HEK293 (cell line): ENCODE measurements at regions not wholly inside any gene's neighbourhood (a gene's known extent, or its start where the extent isn't known, plus 50 kb on each side); places are given as distances from the start of the nearest gene placed in this dataset.

ENCODE experiments used
- CTCF ChIA-PET: fragments of 350-600 bp; formaldehyde crosslinking; extraction: SDS; loops from one replicate; lab custom pipeline; 2021; ENCODE audit warnings: antibody characterized with exemption; lab: Yijun Ruan, JAX
- POLR2A ChIA-PET: fragments of 300-600 bp; formaldehyde crosslinking; extraction: SDS; loops from one replicate; lab custom pipeline; 2020; ENCODE audit warnings: antibody characterized with exemption, inconsistent platforms; lab: Yijun Ruan, JAX
- H3K27ac ChIP-seq: fragments of 200-500 bp; sonication (Bioruptor generic); 2 replicates; pipeline ENCODE4 v1.5.1; 2014; ENCODE audit warnings: low read depth, low read length, control low read depth, inconsistent platforms; ENCODE audit errors: extremely low read depth
- H3K36me3 ChIP-seq, 2 experiments: fragments of 200-500 bp in 1 of 2; sonication (Bioruptor generic) in 1 of 2; 1 replicate in 1 of 2; 2 replicates in 1 of 2; pipeline ENCODE4 v1.5.1; 2014 to 2017; ENCODE audit warnings: inconsistent platforms in 2 of 2, low read length in 2 of 2; ENCODE audit not compliant: control insufficient read depth in 2 of 2, insufficient read depth in 1 of 2
- H3K4me1 ChIP-seq: fragments of 200-500 bp; sonication (Bioruptor generic); 2 replicates; pipeline ENCODE4 v1.5.1; 2014; ENCODE audit warnings: mild to moderate bottlenecking, low read length, inconsistent platforms; ENCODE audit not compliant: control insufficient read depth, insufficient read depth
- H3K4me3 ChIP-seq: 2 replicates; pipeline ENCODE4 v1.5.1; 2011; ENCODE audit warnings: low read depth, mild to moderate bottlenecking, control low read depth, low read length, moderate library complexity
- H3K9me3 ChIP-seq: fragments of 200-500 bp; sonication (Bioruptor generic); 2 replicates; pipeline ENCODE4 v1.5.1; 2014; ENCODE audit warnings: low read depth, low read length, inconsistent platforms; ENCODE audit not compliant: control insufficient read depth, insufficient read depth
- GLIS1 ChIP-seq: fragments of 450-650 bp; formaldehyde crosslinking; IDR thresholded peaks from 2 replicates; pipeline ENCODE4 v1.5.1; 2016; ENCODE audit warnings: missing biosample characterization, missing genetic modification characterization
- HOXA7 ChIP-seq: sonication (generic); formaldehyde crosslinking; IDR thresholded peaks from 2 replicates; pipeline ENCODE4 v1.8.1; 2022; ENCODE audit warnings: missing genetic modification reagents, borderline replicate concordance
- KLF10 ChIP-seq: fragments of 450-650 bp; IDR thresholded peaks from 2 replicates; pipeline ENCODE4 v1.5.1; 2018; ENCODE audit warnings: missing biosample characterization, mild to moderate bottlenecking, missing genetic modification characterization
- KLF16 ChIP-seq: fragments of 450-650 bp; formaldehyde crosslinking; IDR thresholded peaks from 2 replicates; pipeline ENCODE4 v1.5.1; 2017; ENCODE audit warnings: missing biosample characterization, missing genetic modification characterization
- OVOL3 ChIP-seq: fragments of 450-650 bp; formaldehyde crosslinking; IDR thresholded peaks from 2 replicates; pipeline ENCODE4 v1.5.1; 2016; ENCODE audit warnings: missing biosample characterization, missing genetic modification characterization
- PATZ1 ChIP-seq: fragments of 450-650 bp; formaldehyde crosslinking; IDR thresholded peaks from 2 replicates; pipeline ENCODE4 v1.5.1; 2016; ENCODE audit warnings: missing biosample characterization, missing genetic modification characterization
- PBX3 ChIP-seq: sonication (generic); formaldehyde crosslinking; IDR thresholded peaks from 2 replicates; pipeline ENCODE4 v1.8.1; 2022; ENCODE audit warnings: mild to moderate bottlenecking, moderate library complexity, missing genetic modification reagents
- RBAK ChIP-seq: fragments of 450-650 bp; formaldehyde crosslinking; IDR thresholded peaks from 2 replicates; pipeline ENCODE4 v1.5.1; 2016; ENCODE audit warnings: missing biosample characterization, missing genetic modification characterization
- ZBTB21 ChIP-seq: fragments of 450-650 bp; formaldehyde crosslinking; IDR thresholded peaks from 2 replicates; pipeline ENCODE4 v1.5.1; 2017; ENCODE audit warnings: missing biosample characterization, missing genetic modification characterization
- ZFP69B ChIP-seq: fragments of 450-650 bp; formaldehyde crosslinking; IDR thresholded peaks from 2 replicates; pipeline ENCODE4 v1.5.1; 2016; ENCODE audit warnings: missing biosample characterization, missing genetic modification characterization
- ZNF175 ChIP-seq: fragments of 450-650 bp; formaldehyde crosslinking; IDR thresholded peaks from 2 replicates; pipeline ENCODE4 v1.5.1; 2016; ENCODE audit warnings: missing biosample characterization, missing genetic modification characterization
- ZNF184 ChIP-seq: fragments of 450-650 bp; IDR thresholded peaks from 2 replicates; pipeline ENCODE4 v1.5.1; 2018; ENCODE audit warnings: missing biosample characterization, mild to moderate bottlenecking, missing genetic modification characterization
- ZNF211 ChIP-seq: fragments of 450-650 bp; formaldehyde crosslinking; IDR thresholded peaks from 2 replicates; pipeline ENCODE4 v1.5.1; 2016; ENCODE audit warnings: low read depth, missing biosample characterization, missing genetic modification characterization
- ZNF214 ChIP-seq: fragments of 450-650 bp; formaldehyde crosslinking; IDR thresholded peaks from 2 replicates; pipeline ENCODE4 v1.5.1; 2017; ENCODE audit warnings: missing biosample characterization, mild to moderate bottlenecking, missing genetic modification characterization, borderline replicate concordance
- ZNF341 ChIP-seq: fragments of 450-650 bp; formaldehyde crosslinking; IDR thresholded peaks from 2 replicates; pipeline ENCODE4; 2016; ENCODE audit warnings: low read depth, missing biosample characterization, missing genetic modification characterization
- ZNF354C ChIP-seq: fragments of 450-650 bp; formaldehyde crosslinking; IDR thresholded peaks from 2 replicates; pipeline ENCODE4 v1.5.1; 2016; ENCODE audit warnings: missing biosample characterization, missing genetic modification characterization, low read depth, borderline replicate concordance
- ZNF366 ChIP-seq: fragments of 450-650 bp; formaldehyde crosslinking; conservative IDR thresholded peaks from 2 replicates; pipeline ENCODE4 v1.5.1; 2016; ENCODE audit warnings: missing biosample characterization, missing genetic modification characterization
- ZNF391 ChIP-seq: fragments of 450-650 bp; formaldehyde crosslinking; IDR thresholded peaks from 2 replicates; pipeline ENCODE4 v1.5.1; 2016; ENCODE audit warnings: low read depth, missing biosample characterization, missing genetic modification characterization, borderline replicate concordance
- ZNF426 ChIP-seq: fragments of 450-650 bp; formaldehyde crosslinking; IDR thresholded peaks from 2 replicates; pipeline ENCODE4 v1.5.1; 2017; ENCODE audit warnings: missing biosample characterization, missing genetic modification characterization, mild to moderate bottlenecking, inconsistent platforms, moderate library complexity
- ZNF501 ChIP-seq: fragments of 450-650 bp; formaldehyde crosslinking; IDR thresholded peaks from 2 replicates; pipeline ENCODE4 v1.5.1; 2016; ENCODE audit warnings: missing biosample characterization, missing genetic modification characterization
- ZNF629 ChIP-seq: fragments of 450-650 bp; formaldehyde crosslinking; IDR thresholded peaks from 2 replicates; pipeline ENCODE4 v1.5.1; 2017; ENCODE audit warnings: missing biosample characterization, missing genetic modification characterization
- ZNF654 ChIP-seq: fragments of 450-650 bp; formaldehyde crosslinking; IDR thresholded peaks from 2 replicates; pipeline ENCODE4 v1.5.1; 2016; ENCODE audit warnings: low read depth, missing biosample characterization, missing genetic modification characterization
- ZNF660 ChIP-seq: fragments of 450-650 bp; IDR thresholded peaks from 2 replicates; pipeline ENCODE4 v1.5.1; 2018; ENCODE audit warnings: missing biosample characterization, mild to moderate bottlenecking, missing genetic modification characterization
- ZNF692 ChIP-seq: fragments of 450-650 bp; formaldehyde crosslinking; IDR thresholded peaks from 2 replicates; pipeline ENCODE4 v1.5.1; 2016; ENCODE audit warnings: missing biosample characterization, missing genetic modification characterization
- ZNF777 ChIP-seq: fragments of 450-650 bp; formaldehyde crosslinking; IDR thresholded peaks from 2 replicates; pipeline ENCODE4 v1.5.1; 2017; ENCODE audit warnings: missing biosample characterization, missing genetic modification characterization, borderline replicate concordance
- ZNF785 ChIP-seq: fragments of 450-650 bp; formaldehyde crosslinking; IDR thresholded peaks from 2 replicates; pipeline ENCODE4 v1.5.1; 2016; ENCODE audit warnings: missing biosample characterization, missing genetic modification characterization
- ZNF837 ChIP-seq: fragments of 450-650 bp; formaldehyde crosslinking; IDR thresholded peaks from 2 replicates; pipeline ENCODE4 v1.5.1; 2016; ENCODE audit warnings: missing biosample characterization, missing genetic modification characterization
- ZSCAN23 ChIP-seq: fragments of 450-650 bp; formaldehyde crosslinking; IDR thresholded peaks from 2 replicates; pipeline ENCODE4 v1.5.1; 2016; ENCODE audit warnings: missing biosample characterization, missing genetic modification characterization
- ZSCAN5A ChIP-seq: fragments of 450-650 bp; formaldehyde crosslinking; IDR thresholded peaks from 2 replicates; pipeline ENCODE4 v1.5.1; 2016; ENCODE audit warnings: missing biosample characterization, missing genetic modification characterization
- TF ChIP-seq, protein P1 (sequence below): fragments of 450-650 bp; formaldehyde crosslinking; IDR thresholded peaks from 2 replicates; pipeline ENCODE4 v1.5.0; 2017; ENCODE audit warnings: missing biosample characterization, missing genetic modification characterization, borderline replicate concordance

- no peak for TF ChIP-seq ZNF692
- TF ChIP-seq ZNF660 (tag by site-specific recombination), result no peak
- no peak for TF ChIP-seq RBAK
- no peak for TF ChIP-seq ZNF501 (tag by site-specific recombination)
- no peak for TF ChIP-seq PATZ1
- TF ChIP-seq ZNF654 (tag by site-specific recombination), result no peak
- no peak for TF ChIP-seq OVOL3 (tag by site-specific recombination)
- no peak for TF ChIP-seq GLIS1 (tag by site-specific recombination)
- TF ChIP-seq HOXA7, result no peak
- TF ChIP-seq ZNF785 (tag by site-specific recombination), result no peak
- no peak for TF ChIP-seq ZSCAN5A (tag by site-specific recombination)
- no peak for TF ChIP-seq ZNF211
- no peak for TF ChIP-seq ZNF426 (tag by site-specific recombination)
- TF ChIP-seq ZNF341 (tag by site-specific recombination), result no peak
- TF ChIP-seq KLF10 (tag by site-specific recombination), result no peak
- TF ChIP-seq ZNF629 (tag by site-specific recombination), result no peak
- no peak for TF ChIP-seq ZNF837 (tag by site-specific recombination)
- TF ChIP-seq ZFP69B (tag by site-specific recombination), result no peak
- no peak for TF ChIP-seq PBX3
- no peak for TF ChIP-seq ZNF354C (tag by site-specific recombination)
- TF ChIP-seq, all 188 proteins: peak for 0
- ChIA-PET CTCF (no interaction called here), POLR2A (no interaction called here)
- Histone ChIP-seq H3K27ac (no peak overlapping the region), H3K36me3 (no peaks in the 10 kb centered on the region), H3K9me3 (no peaks in the 10 kb centered on the region), H3K4me3 (no peak overlapping the region), H3K4me1 (no peaks in the 10 kb centered on the region)
Measured at GRCh38 chr3:145333931-145334330, 827.1 kb downstream of the PLOD2 start.

DNA sequence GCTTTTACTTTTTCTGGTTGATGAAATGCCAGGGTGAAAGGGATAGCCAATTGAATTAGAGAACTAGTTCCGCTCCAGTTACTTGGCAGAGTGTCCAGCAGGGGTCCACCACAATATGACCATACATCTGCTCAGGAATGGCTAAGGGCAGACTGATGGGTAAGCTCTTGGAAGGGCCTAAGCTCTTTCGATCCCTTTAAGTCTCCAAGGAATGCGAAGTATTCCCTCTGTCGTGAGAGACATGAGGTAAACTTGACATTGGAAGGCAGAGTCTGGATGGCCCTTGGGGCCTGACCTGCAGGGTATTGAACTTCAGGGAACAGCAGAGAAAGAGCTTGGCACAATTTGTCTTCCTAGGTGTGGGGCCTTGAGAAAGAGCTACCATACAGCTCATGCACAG, 805.8 kb downstream of the PLOD2 start:
- ChIA-PET POLR2A (no interaction called here), CTCF (no interaction called here)
- H3K4me3 ChIP-seq, result no peak overlapping the region
- H3K9me3 ChIP-seq, result no peaks in the 10 kb centered on the region
- no peaks in the 10 kb centered on the region for H3K36me3 ChIP-seq
- H3K27ac ChIP-seq, result no peak overlapping the region
- no peaks in the 10 kb centered on the region for H3K4me1 ChIP-seq
- TF ChIP-seq ZNF184 (tag by site-specific recombination) (no peak), ZBTB21 (tag by site-specific recombination) (no peak), ZSCAN23 (tag by site-specific recombination) (no peak), ZNF391 (tag by site-specific recombination) (no peak), ZNF175 (tag by site-specific recombination) (no peak), ZNF366 (tag by site-specific recombination) (no peak), KLF16 (tag by site-specific recombination) (no peak), ZNF214 (no peak), ZNF777 (tag by site-specific recombination) (no peak), ZNF629 (tag by site-specific recombination) (no peak)
- TF ChIP-seq, protein P1, sequence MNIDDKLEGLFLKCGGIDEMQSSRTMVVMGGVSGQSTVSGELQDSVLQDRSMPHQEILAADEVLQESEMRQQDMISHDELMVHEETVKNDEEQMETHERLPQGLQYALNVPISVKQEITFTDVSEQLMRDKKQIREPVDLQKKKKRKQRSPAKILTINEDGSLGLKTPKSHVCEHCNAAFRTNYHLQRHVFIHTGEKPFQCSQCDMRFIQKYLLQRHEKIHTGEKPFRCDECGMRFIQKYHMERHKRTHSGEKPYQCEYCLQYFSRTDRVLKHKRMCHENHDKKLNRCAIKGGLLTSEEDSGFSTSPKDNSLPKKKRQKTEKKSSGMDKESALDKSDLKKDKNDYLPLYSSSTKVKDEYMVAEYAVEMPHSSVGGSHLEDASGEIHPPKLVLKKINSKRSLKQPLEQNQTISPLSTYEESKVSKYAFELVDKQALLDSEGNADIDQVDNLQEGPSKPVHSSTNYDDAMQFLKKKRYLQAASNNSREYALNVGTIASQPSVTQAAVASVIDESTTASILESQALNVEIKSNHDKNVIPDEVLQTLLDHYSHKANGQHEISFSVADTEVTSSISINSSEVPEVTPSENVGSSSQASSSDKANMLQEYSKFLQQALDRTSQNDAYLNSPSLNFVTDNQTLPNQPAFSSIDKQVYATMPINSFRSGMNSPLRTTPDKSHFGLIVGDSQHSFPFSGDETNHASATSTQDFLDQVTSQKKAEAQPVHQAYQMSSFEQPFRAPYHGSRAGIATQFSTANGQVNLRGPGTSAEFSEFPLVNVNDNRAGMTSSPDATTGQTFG, result no peak
